Transverse colon (tissue), 4 donors: ENCODE measurements at regions not wholly inside any gene's neighbourhood (a gene's known extent, or its start where the extent isn't known, plus 50 kb on each side); places are given as distances from the start of the nearest gene placed in this dataset.

Experiments
- DNase-seq: peaks from one replicate; pipeline ENCODE4 v3.0.0-alpha.2; 2019
- H3K27ac ChIP-seq, 4 donors: fragments of 200-600 bp; sonication (generic); 2 replicates each; pipeline ENCODE4 v1.5.1; 2016 to 2018; ENCODE audit warnings: inconsistent platforms in 4 of 4
- H3K27me3 ChIP-seq: fragments of 200-600 bp; sonication (generic); 2 replicates; pipeline ENCODE4 v1.5.1; 2017; ENCODE audit warnings: inconsistent platforms
- H3K36me3 ChIP-seq, 4 donors: fragments of 200-600 bp; sonication (generic); 2 replicates each; pipeline ENCODE4 v1.5.1; 2017 to 2019; ENCODE audit warnings: inconsistent platforms in 4 of 4
- H3K4me1 ChIP-seq, 4 donors: fragments of 200-600 bp; sonication (generic); 2 replicates each; pipeline ENCODE4 v1.5.1; 2017 to 2020; ENCODE audit warnings: inconsistent platforms in 4 of 4
- H3K4me3 ChIP-seq, 4 donors: fragments of 200-600 bp; sonication (generic); 1 replicate in 1 of 4; 2 replicates in 3 of 4; pipeline versions ENCODE4 v1.5.1 to v1.6.1; 2017 to 2019; ENCODE audit warnings: inconsistent platforms in 4 of 4
- H3K9me3 ChIP-seq, 2 donors: fragments of 200-600 bp; sonication (generic); 2 replicates each; pipeline ENCODE4 v1.5.1; 2017 to 2019; ENCODE audit warnings: inconsistent platforms in 2 of 2
- EP300 ChIP-seq: sonication (generic); formaldehyde crosslinking; IDR thresholded peaks from one replicate; pipeline ENCODE4 v1.6.1; 2017; ENCODE audit warnings: antibody characterized with exemption, low read depth
- POLR2A ChIP-seq: fragments of 450-650 bp; IDR thresholded peaks from one replicate; pipeline ENCODE4 v1.6.1; 2016; ENCODE audit warnings: antibody characterized with exemption, mild to moderate bottlenecking, moderate library complexity
- POLR2AphosphoS5 ChIP-seq, 3 donors: sonication (generic); formaldehyde crosslinking; IDR thresholded peaks; one replicate each; pipeline ENCODE4 v1.6.1; 2016; ENCODE audit warnings: antibody characterized with exemption in 3 of 3
- WGBS, 2 donors: methylation state at CpG; one replicate each; pipeline ENCODE4 v1.1.5; 2018; ENCODE audit warnings: low coverage in 1 of 2; 5-methylcytosine and 5-hydroxymethylcytosine counted together
- in situ Hi-C, 4 donors: fragments of 200-750 bp; cut with MboI; loops; one replicate each; pipeline versions ENCODE4 v1.15.0 to v1.15.1; 2017; ENCODE audit warnings: low sequenced_read_pairs in 3 of 4, low pct_ligation_motif_present in 1 of 4, low pct_unique_long_range_greater_than_20kb in 1 of 4
- intact Hi-C: fragments of 100-400 bp; cut with DNase I; formaldehyde crosslinking; loops from one replicate; pipeline ENCODE4 v1.15.1; 2023; ENCODE audit warnings: low total_unique reads
- TF ChIP-seq, protein P1 (sequence below), 5 experiments: fragments of 200-600 bp in 3 of 5; fragments of 450-650 bp in 2 of 5; sonication (generic) in 3 of 5; IDR thresholded peaks; 1 replicate in 2 of 5; 2 replicates in 3 of 5; pipeline ENCODE4 v1.5.1; 2016 to 2017; ENCODE audit warnings: antibody characterized with exemption in 5 of 5, inconsistent platforms in 3 of 5, mild to moderate bottlenecking in 2 of 5, moderate library complexity in 1 of 5

GRCh38 chr14:54085232-54085761 is 128.7 kb upstream of the BMP4 start:
- Histone ChIP-seq H3K27ac (peak overlapping the region; percentile 24 to 69 (median 53)), H3K36me3 (no peaks in the 10 kb centered on the region), H3K27me3 (no peaks in the 10 kb centered on the region), H3K9me3 (no peaks in the 10 kb centered on the region), H3K4me1 (no peaks in the 10 kb centered on the region), H3K4me3 (no peak overlapping the region)
- TF ChIP-seq EP300, result no peak
- TF ChIP-seq, protein P1, sequence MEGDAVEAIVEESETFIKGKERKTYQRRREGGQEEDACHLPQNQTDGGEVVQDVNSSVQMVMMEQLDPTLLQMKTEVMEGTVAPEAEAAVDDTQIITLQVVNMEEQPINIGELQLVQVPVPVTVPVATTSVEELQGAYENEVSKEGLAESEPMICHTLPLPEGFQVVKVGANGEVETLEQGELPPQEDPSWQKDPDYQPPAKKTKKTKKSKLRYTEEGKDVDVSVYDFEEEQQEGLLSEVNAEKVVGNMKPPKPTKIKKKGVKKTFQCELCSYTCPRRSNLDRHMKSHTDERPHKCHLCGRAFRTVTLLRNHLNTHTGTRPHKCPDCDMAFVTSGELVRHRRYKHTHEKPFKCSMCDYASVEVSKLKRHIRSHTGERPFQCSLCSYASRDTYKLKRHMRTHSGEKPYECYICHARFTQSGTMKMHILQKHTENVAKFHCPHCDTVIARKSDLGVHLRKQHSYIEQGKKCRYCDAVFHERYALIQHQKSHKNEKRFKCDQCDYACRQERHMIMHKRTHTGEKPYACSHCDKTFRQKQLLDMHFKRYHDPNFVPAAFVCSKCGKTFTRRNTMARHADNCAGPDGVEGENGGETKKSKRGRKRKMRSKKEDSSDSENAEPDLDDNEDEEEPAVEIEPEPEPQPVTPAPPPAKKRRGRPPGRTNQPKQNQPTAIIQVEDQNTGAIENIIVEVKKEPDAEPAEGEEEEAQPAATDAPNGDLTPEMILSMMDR (IDR thresholded peaks at IDR 0.05), result no peak
- no peak for DNase-seq
- in situ Hi-C loops, result no loop called here
- intact Hi-C loops, result no loop called here

DNA sequence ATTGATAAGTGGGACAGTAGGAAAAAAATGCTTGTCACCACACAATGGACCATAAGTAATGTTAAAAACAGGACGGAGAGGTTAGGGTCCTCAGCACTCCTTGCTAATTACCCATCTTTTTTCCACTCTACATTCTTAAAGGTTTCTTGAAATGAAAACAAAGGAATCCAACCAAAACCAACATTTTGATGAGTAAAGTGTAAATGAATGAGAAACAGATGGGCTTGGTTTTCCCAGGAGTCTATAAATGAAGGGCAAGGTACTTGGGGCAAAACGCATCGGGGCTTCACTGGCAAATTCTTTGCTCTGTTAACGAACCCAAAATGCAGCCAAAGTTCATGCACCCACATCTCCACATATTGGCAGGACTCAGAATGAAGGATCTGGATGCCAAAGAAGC is 129.2 kb upstream of the BMP4 start:
- intact Hi-C loops, result no loop called here
- Histone ChIP-seq H3K9me3 (no peaks in the 10 kb centered on the region), H3K27ac (peak overlapping the region; percentile 24 to 69 (median 53))

DNA sequence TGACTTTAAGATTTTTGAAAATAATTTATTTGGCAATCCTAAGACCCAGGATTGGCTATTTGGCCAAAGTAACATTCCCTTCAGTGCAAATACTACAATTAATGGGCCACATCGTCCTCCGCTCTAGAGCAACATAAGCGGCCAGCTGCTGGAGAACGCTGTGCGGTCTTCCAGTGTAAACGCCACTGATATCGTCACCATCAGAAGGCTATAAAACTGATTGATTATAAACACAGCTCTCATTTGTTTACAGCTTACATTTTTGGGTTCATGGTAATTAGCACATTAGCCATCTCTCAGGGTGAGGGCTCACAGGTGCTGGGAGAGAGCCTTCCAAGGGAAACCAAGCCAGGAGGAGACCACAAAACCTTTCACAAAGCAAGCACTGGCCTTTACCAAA is 130.1 kb upstream of the BMP4 start:
- peak; percentile 10 for DNase-seq
- H3K27me3 ChIP-seq, result no peaks in the 10 kb centered on the region
- H3K9me3 ChIP-seq, result no peaks in the 10 kb centered on the region
- intact Hi-C loops, result no loop called here
- TF ChIP-seq, protein P1 (IDR thresholded peaks at IDR 0.05), result no peak
- TF ChIP-seq POLR2A (no peak), POLR2AphosphoS5 (IDR thresholded peaks at IDR 0.05) (peak in 2 of 3 donors; percentile 79 to 85)
- H3K4me3 ChIP-seq, result no peak overlapping the region
- peak overlapping the region; percentile 24 to 69 (median 53) for H3K27ac ChIP-seq
- H3K36me3 ChIP-seq, result no peaks in the 10 kb centered on the region
- 66 to 98% methylated on average over 7 of the region's 7 CpGs for WGBS, 2 donors
- in situ Hi-C loops, result no loop called here
- H3K4me1 ChIP-seq, result no peaks in the 10 kb centered on the region

More for the DNA sequence above, 129.2 kb upstream of the BMP4 start:
- H3K27me3 ChIP-seq, result no peaks in the 10 kb centered on the region
- TF ChIP-seq EP300 (no peak), POLR2A (no peak), POLR2AphosphoS5 (IDR thresholded peaks at IDR 0.05) (no peak)
- TF ChIP-seq, protein P1 (IDR thresholded peaks at IDR 0.05), result no peak
- 67 to 73% methylated on average over 4 of the region's 4 CpGs for WGBS, 2 donors
- in situ Hi-C loops, result no loop called here
- no peaks in the 10 kb centered on the region for H3K4me1 ChIP-seq
- H3K36me3 ChIP-seq, result no peaks in the 10 kb centered on the region
- DNase-seq, result no peak
- no peak overlapping the region for H3K4me3 ChIP-seq

DNA sequence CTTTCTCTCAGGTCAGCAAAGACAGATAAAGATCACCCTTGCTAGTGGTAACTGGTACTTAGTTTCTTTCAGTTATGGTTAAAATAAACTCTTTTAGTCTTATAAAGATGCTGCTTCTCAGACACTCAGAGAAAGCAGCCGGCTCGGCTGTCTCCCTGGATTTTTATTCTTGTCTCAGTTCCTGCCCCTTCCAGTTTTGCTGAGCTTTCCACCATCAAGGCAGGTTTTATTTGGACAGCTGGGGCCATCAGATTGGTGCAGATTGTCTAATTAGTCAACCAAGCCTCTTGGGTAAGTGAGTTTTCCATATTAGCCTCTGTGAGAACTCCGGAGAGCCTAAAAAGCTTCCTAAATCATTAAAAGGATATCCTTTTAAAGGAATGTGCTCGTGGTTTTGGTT is 130.8 kb upstream of the BMP4 start:
- DNase-seq, result no peak
- in situ Hi-C loops, result no loop called here
- intact Hi-C loops, result no loop called here
- no peaks in the 10 kb centered on the region for H3K36me3 ChIP-seq
- no peaks in the 10 kb centered on the region for H3K9me3 ChIP-seq
- H3K4me3 ChIP-seq, result no peak overlapping the region
- no peaks in the 10 kb centered on the region for H3K27me3 ChIP-seq
- no peaks in the 10 kb centered on the region for H3K4me1 ChIP-seq
- H3K27ac ChIP-seq, result peak overlapping the region; percentile 15 to 55 (median 35)
- TF ChIP-seq POLR2A, result no peak
- TF ChIP-seq EP300, result no peak
- TF ChIP-seq POLR2AphosphoS5 (IDR thresholded peaks at IDR 0.05), result no peak
- TF ChIP-seq, protein P1 (IDR thresholded peaks at IDR 0.05), result no peak
- WGBS, 2 donors, result 56 to 66% methylated on average over 4 of the region's 4 CpGs
